WTC11 (cell line): ENCODE measurements at regions not wholly inside any gene's neighbourhood (a gene's known extent, or its start where the extent isn't known, plus 50 kb on each side); places are given as distances from the start of the nearest gene placed in this dataset.

Source experiments
- CREB1 ChIP-seq: sonication (generic); formaldehyde crosslinking; IDR thresholded peaks from 2 replicates; pipeline ENCODE4 v1.8.0; 2023; ENCODE audit warnings: mild to moderate bottlenecking, missing genetic modification reagents
- ETV6 ChIP-seq: sonication (generic); formaldehyde crosslinking; IDR thresholded peaks from 2 replicates; pipeline ENCODE4 v1.8.1; 2022; ENCODE audit warnings: mild to moderate bottlenecking, missing genetic modification reagents
- JUN ChIP-seq: sonication (generic); formaldehyde crosslinking; IDR thresholded peaks from 2 replicates; pipeline ENCODE4 v1.8.0; 2023; ENCODE audit warnings: mild to moderate bottlenecking, missing genetic modification reagents
- SOX15 ChIP-seq: fragments of 250-450 bp; sonication (Bioruptor Pico); IDR thresholded peaks from 2 replicates; pipeline ENCODE4 v1.9.0; 2021; ENCODE audit warnings: mild to moderate bottlenecking
- SP1 ChIP-seq: sonication (generic); formaldehyde crosslinking; conservative IDR thresholded peaks from 2 replicates; pipeline ENCODE4 v1.8.1; 2022; ENCODE audit warnings: missing genetic modification reagents
- TEAD1 ChIP-seq: sonication (generic); formaldehyde crosslinking; IDR thresholded peaks from 2 replicates; pipeline ENCODE4 v1.8.0; 2022; ENCODE audit warnings: mild to moderate bottlenecking, missing genetic modification reagents
- TEAD4 ChIP-seq: sonication (generic); formaldehyde crosslinking; IDR thresholded peaks from 2 replicates; pipeline ENCODE4 v1.8.0; 2022; ENCODE audit warnings: mild to moderate bottlenecking, missing genetic modification reagents
- ZNF232 ChIP-seq: sonication (generic); formaldehyde crosslinking; IDR thresholded peaks from 2 replicates; pipeline ENCODE4 v1.8.0; 2022; ENCODE audit warnings: mild to moderate bottlenecking, missing genetic modification reagents
- TF ChIP-seq, protein P1 (sequence below): fragments of 200-600 bp; IDR thresholded peaks from 2 replicates; pipeline ENCODE4 v1.8.0; 2022; ENCODE audit warnings: antibody characterized with exemption
- TF ChIP-seq, protein P2 (sequence below): sonication (generic); formaldehyde crosslinking; IDR thresholded peaks from 2 replicates; pipeline ENCODE4 v1.8.0; 2022; ENCODE audit warnings: mild to moderate bottlenecking, missing genetic modification reagents
- TF ChIP-seq, protein P3 (sequence below): fragments of 250-450 bp; sonication (Bioruptor Pico); IDR thresholded peaks from 2 replicates; pipeline ENCODE4 v2.1.2; 2022; ENCODE audit warnings: mild to moderate bottlenecking, moderate library complexity
- TF ChIP-seq, protein P4 (sequence below): sonication (generic); formaldehyde crosslinking; IDR thresholded peaks from 2 replicates; pipeline ENCODE4 v1.8.1; 2023; ENCODE audit warnings: mild to moderate bottlenecking, missing genetic modification reagents
- TF ChIP-seq, protein P5 (sequence below): fragments of 250-450 bp; sonication (Bioruptor Pico); IDR thresholded peaks from 2 replicates; pipeline ENCODE4 v1.9.0; 2021; ENCODE audit warnings: moderate library complexity, mild to moderate bottlenecking, inconsistent platforms, borderline replicate concordance
- TF ChIP-seq, protein P6 (sequence below): sonication (generic); formaldehyde crosslinking; IDR thresholded peaks from 2 replicates; pipeline ENCODE4 v1.8.1; 2022; ENCODE audit warnings: low read depth, mild to moderate bottlenecking, moderate library complexity, missing genetic modification reagents, borderline replicate concordance

DNA sequence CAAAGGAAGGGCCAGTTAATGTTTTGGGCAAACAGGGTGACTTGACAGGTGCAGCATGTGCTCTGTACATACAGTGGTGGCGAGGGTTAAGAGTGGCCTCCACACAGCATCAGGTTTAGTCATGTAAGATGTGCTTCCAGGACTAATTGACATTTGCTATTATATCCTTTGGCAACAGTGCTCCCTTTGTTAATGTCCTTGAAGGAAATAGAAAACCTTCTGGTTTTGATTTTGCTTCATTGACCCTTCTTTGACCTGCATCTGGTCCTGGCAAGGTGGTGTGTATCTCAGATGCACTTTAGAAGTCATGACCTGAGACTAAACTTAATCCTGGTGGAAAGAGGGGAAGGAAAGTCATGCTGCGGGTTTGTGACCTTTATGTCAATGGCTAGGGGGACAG lies 440.0 kb downstream of the ENC1 start:
- TF ChIP-seq, protein P1, sequence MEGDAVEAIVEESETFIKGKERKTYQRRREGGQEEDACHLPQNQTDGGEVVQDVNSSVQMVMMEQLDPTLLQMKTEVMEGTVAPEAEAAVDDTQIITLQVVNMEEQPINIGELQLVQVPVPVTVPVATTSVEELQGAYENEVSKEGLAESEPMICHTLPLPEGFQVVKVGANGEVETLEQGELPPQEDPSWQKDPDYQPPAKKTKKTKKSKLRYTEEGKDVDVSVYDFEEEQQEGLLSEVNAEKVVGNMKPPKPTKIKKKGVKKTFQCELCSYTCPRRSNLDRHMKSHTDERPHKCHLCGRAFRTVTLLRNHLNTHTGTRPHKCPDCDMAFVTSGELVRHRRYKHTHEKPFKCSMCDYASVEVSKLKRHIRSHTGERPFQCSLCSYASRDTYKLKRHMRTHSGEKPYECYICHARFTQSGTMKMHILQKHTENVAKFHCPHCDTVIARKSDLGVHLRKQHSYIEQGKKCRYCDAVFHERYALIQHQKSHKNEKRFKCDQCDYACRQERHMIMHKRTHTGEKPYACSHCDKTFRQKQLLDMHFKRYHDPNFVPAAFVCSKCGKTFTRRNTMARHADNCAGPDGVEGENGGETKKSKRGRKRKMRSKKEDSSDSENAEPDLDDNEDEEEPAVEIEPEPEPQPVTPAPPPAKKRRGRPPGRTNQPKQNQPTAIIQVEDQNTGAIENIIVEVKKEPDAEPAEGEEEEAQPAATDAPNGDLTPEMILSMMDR, result no peak
- no peak for TF ChIP-seq ETV6 (CRISPR knock-in tag)
- no peak for TF ChIP-seq TEAD1
- TF ChIP-seq, protein P2, sequence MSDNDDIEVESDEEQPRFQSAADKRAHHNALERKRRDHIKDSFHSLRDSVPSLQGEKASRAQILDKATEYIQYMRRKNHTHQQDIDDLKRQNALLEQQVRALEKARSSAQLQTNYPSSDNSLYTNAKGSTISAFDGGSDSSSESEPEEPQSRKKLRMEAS (CRISPR knock-in tag), result no peak
- no peak for TF ChIP-seq TEAD4 (CRISPR knock-in tag)
- no peak for TF ChIP-seq JUN (CRISPR knock-in tag)
- TF ChIP-seq, protein P3, sequence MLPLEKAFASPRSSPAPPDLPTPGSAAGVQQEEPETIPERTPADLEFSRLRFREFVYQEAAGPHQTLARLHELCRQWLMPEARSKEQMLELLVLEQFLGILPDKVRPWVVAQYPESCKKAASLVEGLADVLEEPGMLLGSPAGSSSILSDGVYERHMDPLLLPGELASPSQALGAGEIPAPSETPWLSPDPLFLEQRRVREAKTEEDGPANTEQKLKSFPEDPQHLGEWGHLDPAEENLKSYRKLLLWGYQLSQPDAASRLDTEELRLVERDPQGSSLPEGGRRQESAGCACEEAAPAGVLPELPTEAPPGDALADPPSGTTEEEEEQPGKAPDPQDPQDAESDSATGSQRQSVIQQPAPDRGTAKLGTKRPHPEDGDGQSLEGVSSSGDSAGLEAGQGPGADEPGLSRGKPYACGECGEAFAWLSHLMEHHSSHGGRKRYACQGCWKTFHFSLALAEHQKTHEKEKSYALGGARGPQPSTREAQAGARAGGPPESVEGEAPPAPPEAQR (CRISPR knock-in tag), result no peak
- TF ChIP-seq CREB1 (CRISPR knock-in tag), result no peak
- TF ChIP-seq ZNF232 (CRISPR knock-in tag), result no peak
- TF ChIP-seq, protein P4, sequence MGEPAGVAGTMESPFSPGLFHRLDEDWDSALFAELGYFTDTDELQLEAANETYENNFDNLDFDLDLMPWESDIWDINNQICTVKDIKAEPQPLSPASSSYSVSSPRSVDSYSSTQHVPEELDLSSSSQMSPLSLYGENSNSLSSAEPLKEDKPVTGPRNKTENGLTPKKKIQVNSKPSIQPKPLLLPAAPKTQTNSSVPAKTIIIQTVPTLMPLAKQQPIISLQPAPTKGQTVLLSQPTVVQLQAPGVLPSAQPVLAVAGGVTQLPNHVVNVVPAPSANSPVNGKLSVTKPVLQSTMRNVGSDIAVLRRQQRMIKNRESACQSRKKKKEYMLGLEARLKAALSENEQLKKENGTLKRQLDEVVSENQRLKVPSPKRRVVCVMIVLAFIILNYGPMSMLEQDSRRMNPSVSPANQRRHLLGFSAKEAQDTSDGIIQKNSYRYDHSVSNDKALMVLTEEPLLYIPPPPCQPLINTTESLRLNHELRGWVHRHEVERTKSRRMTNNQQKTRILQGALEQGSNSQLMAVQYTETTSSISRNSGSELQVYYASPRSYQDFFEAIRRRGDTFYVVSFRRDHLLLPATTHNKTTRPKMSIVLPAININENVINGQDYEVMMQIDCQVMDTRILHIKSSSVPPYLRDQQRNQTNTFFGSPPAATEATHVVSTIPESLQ, result no peak
- TF ChIP-seq, protein P5, sequence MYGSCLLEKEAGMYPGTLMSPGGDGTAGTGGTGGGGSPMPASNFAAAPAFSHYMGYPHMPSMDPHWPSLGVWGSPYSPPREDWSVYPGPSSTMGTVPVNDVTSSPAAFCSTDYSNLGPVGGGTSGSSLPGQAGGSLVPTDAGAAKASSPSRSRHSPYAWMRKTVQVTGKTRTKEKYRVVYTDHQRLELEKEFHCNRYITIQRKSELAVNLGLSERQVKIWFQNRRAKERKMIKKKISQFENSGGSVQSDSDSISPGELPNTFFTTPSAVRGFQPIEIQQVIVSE (CRISPR knock-in tag), result no peak
- no peak for TF ChIP-seq SOX15
- TF ChIP-seq, protein P6, sequence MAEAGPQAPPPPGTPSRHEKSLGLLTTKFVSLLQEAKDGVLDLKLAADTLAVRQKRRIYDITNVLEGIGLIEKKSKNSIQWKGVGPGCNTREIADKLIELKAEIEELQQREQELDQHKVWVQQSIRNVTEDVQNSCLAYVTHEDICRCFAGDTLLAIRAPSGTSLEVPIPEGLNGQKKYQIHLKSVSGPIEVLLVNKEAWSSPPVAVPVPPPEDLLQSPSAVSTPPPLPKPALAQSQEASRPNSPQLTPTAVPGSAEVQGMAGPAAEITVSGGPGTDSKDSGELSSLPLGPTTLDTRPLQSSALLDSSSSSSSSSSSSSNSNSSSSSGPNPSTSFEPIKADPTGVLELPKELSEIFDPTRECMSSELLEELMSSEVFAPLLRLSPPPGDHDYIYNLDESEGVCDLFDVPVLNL (CRISPR knock-in tag), result no peak
- no peak for TF ChIP-seq SP1
